DMS53 (cell line): ENCODE measurements at regions not wholly inside any gene's neighbourhood (a gene's known extent, or its start where the extent isn't known, plus 50 kb on each side); places are given as distances from the start of the nearest gene placed in this dataset.
"Not testable (repeated sequence)": the region's sequence is repeated elsewhere in the genome, so short reads cannot be mapped to it uniquely, and the experiment has no call there.

Experiments used
- DNase-seq: peaks from one replicate; lab custom pipeline; 2025; lab: John Stamatoyannopoulos, UW

DNA sequence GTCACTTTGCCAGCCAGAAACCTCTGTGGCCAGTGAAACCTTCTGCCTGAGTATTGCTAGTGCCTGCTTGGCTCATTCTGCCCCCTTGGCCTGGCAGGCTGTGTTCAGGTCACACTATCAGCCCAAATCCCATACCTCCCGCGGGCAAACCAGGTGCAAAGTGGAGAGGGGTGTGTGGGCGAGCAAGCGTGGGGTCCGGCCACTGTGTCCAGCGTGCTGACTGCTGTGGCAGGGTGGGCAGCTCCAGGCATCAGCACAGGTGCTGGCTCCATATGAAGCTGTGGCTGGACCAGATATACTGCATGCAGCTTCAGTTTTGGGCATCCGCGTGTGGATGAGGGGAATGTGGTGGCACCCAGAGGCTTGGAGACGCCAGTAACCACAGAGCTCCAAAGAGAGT is 576.5 kb upstream of the EDIL3 start:
- no peak for DNase-seq

DNA sequence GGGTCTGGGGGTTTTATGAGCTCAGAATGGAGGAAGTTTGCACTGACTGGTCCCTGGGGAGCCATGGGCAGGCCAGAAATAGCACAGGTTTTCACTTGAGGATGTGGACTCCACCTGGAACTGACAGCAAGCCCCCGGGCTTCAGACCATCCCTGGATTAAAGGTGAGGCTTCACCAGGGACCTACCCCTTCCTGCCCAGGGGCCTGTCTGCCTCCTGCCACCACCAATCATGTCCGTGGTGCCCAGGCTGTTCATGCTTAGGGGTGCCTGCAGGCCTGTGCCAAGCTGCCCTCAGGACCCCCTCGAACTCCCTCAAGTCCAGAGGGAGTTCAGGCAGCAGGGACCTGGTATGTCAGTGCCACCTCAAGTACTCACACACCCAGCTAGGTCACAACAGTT is 577.2 kb upstream of the EDIL3 start:
- DNase-seq, result peak; percentile 5

DNA sequence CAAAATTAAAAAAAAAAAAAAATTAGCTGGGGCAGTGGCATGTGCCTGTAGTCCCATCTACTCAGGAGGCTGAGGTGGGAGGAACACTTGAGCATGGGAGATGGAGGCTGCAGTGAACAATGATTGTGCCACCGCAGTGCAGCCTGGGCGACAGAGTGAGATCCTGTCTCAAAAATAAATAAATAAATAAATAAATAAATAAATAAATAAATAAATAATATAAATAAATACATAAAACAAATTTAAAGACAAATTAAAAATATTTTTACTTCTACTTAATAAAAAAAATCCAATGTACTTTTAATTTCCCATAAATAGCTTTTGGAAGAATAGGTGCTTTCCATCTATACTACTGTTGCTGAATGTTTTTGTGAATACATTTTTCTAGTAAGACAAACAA is 598.4 kb upstream of the EDIL3 start:
- no peak for DNase-seq

DNA sequence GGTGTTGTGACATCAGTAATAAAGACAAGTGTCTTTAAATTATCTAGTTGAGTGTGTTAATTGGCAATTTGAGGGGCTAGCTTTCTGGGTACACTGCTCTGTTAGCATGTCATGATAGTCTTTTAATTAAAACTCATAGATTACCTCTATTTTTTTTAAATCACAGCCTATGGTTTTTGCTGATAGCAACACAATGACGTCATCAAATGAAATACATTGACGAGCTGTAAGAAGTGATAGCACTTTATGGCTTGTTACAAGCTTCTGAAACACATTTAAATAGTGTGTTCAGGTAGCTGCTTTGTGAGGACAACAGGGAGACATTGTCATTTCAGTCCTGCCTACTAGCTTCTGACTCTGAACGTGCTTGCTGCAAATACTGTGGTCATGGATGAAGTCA is 600.5 kb upstream of the EDIL3 start:
- DNase-seq, result no peak

DNA sequence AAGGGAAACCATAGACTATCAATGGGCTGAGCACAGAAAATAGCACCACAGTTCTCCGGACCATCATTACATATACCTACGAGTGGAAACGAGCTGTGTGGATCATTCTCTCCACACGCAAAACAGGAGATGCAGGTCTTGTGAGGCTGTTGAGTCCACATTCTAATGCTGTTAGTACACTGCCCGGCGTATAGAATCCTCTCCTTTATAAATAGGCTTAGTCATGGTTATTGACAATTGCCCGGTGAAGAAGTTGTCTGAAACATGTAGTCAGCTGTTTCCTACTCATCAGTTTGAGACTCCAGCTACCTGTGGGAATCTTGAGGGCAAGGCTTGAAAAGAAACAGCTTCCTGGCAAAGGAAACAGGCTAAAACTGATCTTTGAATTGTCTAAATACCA is 602.0 kb upstream of the EDIL3 start:
- DNase-seq, result no peak

DNA sequence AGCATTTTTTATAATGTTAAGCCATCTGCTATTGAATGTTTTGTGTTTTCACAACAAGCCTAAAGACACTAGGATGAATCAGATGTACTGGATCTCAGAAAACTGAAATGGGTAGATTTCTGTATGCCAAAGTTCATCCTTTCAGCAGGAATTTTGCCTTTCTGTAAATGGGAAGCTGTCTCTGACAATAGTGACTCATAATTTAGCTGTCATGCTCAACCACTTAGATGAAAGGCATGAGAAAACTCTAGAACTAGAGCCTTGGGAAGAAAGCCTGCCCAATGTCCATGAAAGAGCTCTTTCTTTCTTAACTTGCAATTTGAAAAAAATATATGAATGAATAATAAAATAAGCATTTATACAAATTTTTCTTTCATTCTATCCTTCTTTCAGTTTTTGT is 616.0 kb upstream of the EDIL3 start:
- peak; percentile 52 for DNase-seq

DNA sequence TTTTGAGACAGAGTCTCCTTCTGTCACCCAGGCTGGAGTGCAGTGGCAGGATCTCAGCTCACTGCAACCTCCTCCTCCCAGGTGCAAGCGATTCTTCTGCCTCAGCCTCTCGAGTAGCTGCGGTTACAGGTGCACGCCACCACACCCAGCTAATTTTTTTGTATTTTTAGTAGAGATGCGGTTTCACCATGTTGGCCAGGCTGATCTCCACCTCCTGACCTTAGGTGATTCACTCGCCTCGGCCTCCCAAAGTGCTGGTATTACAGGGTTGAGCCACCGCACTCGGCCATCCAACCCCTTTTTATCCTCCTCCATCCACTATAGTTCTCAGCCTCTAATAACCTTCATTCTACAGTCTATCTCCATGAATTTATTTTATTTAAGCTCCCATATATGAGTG is 617.3 kb upstream of the EDIL3 start:
- DNase-seq, result not testable (repeated sequence)

DNA sequence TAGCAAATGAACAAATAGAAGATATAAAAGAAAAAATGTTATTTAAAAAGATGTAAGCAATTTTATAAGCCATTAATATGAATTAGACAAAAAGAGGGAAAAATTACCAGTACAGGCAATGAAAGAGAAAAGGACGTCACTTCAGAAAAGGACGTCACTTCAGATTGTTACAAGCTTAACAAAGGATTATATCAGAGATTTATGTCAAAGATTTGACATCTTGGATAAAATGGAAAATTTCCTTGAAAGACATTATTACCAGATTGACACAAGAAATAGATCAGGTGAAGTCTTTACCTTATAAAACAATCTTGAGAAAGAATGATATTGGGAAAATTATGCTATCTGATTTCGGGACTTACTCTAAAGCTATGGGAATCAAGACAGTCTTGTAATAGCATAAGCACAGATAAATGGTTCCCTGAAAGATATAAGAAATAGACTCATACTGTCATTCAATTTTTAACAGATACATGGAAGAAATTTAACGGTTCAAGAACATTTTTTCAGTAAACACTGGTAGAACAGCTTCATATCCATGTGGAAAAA is 625.4 kb upstream of the EDIL3 start:
- DNase-seq, result no peak

DNA sequence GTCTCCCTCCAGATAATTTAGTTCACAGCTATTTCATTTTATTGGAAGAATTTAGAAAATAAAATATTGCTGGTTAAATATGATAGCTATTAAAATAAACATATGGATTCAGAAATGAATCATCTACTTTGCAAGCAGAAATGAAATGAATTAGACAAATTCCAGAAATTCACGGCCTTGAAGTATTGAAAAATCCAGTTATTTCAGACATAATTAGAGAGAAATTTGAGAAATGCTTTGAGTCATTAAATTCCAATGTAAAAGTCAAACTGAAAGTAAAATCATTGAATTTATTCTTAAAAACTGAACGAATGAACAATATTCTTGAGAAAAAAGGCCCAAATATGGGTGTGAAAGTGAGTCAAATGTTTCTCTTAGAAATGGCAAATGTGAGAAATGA is 632.6 kb upstream of the EDIL3 start:
- DNase-seq, result no peak

DNA sequence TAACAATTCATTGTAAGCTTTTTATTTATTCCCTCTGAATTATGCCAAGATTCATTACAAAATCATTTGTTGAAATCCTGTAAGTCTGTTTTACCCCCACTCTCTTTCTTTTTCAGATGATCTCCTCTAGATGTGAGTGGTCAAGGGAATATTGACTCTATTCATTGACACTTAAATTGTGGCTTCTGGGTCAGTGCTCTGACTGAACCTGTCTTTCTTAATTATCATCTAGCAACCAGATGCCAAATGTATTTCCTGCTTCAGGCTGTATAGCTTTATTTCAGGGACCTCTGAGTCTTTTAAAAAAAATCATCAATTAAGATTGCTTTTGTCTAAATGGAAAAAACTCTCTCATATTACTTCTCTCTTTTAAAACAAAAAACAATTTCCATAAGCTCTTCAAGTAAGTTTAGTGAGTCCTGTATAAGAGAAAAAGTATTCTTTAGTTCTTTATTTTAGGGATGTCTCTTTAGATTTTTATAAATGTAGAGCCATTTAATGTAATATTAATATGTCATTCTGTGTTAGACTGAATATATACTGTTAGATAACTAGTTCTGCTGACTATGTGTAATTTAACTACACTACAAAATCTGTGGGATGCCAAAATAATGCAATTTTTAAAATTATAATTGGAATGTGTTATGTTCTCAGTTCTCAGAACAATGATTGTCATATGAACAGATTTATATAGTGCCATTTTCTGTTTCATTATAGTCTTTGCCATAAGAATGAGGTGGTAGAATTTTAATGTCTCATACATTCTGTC is 645.8 kb upstream of the EDIL3 start:
- no peak for DNase-seq

DNA sequence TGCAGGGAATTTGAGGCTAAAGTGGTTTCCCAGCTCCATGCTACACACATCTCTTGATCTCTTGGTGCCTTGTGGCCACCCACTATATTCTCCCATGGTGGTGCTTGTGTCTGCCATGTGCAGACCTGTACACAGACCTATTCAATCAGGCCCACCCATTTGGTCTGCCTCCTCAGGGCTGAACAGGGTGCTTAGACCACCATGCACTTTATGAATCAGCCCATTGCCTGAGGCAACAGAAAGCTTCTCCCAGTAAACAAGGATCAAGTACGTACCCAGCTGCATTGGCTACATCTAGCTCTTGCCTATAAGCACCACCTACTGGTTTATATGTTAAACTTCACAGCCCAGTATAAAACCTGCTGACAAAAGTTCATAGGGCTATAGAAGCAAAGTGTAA is 664.3 kb upstream of the EDIL3 start:
- DNase-seq, result peak; percentile 70

DNA sequence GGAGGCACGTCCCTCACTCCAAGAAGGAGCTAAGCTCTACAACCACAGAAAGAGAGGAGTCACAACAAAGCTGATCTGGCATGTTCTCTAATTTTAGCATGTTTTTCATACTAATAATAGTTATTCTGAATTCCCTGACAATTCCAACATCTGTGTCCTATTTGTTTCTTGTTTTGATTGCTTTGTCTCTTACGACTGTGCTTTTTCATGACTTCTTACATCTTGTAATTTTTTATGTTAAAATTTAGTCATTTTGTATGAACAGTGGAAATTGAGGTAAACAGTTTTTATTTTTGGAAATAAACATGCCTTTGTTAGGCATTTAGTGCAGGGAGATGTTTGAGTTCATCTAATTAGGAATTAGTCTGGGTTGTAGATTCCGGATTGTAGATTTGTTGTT is 668.1 kb upstream of the EDIL3 start:
- no peak for DNase-seq

DNA sequence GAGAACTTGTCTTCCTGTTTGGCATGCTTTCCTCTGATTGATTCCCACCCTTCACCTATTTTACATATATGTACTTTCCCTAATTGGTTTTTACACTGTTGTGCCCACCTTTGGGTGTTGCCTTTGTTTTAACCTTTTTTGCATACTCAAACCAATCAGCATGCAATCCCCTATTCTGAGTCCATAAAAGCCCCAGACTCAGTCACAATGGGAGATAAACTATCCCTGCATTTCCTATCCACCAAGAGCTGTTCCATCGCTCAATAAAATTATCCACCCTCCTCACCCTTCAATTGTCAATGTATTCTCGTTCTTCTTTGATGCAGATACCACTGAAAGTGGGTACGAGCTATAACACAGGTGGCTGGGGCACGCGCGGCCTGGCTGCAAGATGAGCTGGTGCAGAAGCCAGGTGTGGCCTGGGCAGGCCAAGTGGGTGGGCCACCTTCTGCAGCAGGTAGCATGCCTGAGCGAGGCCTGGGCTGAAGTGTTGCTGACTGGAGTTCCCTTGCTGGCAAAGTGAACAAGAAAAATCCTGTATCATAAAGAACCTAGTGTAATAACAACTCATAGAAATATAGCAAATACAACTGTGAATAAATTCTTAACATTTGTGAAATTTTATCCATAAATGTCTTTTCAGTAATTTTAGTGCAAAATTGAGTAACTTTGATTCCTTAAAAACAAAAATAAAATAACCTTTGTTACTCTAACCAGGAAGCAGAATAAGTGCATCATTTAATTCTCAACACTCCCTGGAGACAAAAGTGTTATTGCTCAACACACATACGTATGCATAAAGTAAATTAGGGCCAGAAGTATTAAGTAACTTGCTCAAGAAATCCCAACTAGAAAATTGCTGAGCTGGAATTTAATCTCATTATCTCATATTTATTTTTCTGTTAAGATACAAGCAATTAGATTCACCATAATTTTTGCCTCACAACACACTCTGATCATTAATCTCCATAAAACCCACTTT is 685.3 kb upstream of the EDIL3 start:
- DNase-seq, result no peak

DNA sequence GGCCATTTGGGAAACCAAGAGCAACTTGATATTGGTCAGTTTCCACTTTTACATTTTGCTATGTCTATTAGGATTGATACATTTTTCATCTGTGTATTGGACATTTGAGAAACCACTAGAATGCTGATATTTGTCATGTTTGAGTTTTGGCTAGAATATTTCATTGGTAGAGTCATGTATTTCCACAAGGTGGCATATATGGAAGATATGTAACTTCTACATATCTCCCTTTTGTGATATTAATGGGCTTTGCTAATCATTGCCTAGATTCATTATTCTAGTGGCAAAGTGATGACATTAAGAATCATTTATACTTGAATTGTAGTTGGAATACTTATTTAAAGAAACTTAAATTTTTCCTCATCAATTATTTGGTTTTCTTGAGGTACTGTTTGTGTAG is 692.9 kb upstream of the EDIL3 start:
- DNase-seq, result peak; percentile 4

DNA sequence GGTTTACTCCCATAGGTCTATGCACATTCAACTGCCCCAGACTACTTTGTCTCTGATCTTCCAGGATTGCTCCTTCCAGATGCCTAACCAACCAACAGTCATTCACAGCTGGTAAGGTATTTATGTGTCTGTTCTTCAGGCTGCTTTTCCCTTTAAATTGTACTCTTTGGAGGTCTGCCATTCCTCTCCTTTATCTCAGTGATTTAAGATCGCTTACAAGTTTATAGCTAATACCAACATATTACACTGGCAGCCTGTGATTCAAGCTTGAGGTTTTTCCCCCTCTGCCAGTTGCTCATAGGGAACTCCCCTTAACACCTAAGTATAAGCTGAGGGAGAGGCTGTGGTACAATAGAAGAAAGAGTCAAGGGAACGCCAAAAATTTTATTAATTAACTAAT is 711.7 kb upstream of the EDIL3 start:
- DNase-seq, result no peak

DNA sequence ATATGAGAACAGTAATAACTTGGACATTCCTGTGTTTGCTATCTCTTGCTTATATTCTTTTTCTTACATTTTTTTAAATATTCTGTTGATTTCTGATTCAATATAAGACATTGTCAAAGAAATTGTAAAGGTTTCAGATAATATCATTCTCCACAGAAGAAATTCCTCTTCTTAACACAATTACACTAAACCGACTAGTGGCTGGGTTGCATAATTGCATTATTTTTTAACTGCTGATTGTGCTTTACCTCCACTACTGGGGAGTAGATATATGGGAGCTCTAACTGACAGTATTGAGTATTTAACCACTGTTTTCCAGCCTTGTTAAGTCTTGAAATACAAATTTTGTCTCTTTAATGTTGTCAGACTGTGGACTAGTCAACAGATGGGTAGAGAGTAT is 723.8 kb upstream of the EDIL3 start:
- peak; percentile 26 for DNase-seq

DNA sequence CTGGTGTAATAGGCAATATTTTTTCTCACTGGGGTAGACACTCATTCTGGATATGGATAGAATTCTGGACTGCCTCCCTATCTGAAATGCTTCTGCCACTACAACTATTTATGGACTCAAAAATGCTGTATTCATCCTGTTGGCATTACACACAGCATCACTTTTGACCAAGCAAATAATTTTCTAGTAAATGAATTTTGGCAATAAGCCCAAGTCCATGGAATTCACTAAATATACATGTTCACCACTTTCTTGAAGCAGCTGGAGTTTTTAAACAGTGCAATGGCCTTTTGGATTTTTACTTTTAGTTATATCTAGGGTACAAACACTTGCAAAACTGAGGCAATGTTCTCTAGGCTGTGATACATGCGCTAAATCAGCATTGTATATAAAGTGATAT is 724.9 kb upstream of the EDIL3 start:
- DNase-seq, result no peak

DNA sequence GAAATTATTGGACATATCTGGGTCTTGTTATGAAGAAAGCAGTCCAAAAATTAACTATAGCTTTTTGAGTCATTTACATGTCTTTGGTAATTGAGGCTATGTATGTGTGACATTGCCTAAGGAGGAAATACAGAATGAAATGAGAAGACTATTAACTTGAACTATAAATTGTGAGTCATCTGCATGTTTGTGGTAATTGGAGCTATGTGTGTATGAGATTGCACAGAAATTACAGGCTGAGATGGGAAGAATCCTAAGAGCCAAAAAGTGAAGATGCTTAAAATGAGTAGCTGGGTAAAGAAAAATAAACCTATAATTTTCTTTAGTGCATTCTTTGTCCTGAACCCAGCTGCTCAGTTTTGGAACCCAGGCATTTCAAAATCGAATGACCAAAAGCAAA is 747.6 kb upstream of the EDIL3 start:
- DNase-seq, result no peak

DNA sequence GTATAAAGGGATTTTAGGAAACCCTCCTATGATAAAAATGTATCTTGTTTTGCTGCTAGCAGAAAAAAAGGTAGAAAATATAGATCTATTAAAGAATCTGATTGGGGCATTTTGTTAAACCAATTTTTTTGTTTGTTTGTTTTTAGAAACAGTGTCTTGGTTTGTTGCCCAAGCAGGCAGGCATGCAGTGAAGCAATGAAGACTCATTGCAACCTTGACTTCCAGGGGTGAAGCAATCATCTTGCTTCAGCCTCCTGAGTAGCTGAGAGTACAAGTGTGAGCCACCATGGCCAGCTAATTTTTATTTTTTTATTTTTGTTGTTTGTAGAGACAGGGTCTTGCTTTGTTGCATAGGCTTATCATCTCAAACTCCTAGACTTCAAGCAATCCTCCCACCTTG is 755.8 kb upstream of the EDIL3 start:
- DNase-seq, result no peak

DNA sequence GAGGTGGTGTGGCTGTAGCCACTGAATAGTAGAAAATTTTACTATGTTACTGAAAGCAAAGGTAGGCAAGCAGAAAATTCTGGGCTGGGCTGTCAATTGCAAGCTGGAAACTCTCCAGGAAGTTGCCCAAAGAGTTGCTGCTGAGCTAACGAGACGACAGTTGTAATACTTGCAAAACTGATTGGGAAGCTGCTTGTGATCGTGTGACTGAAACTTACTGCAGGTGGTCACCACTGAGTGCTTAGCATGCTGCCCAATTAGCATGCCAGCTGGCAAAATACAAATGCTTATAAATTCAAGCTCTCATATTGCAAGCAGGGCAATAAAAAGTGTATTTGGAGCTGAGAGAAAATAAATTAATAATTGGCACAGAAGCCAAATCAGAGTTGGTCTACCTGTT is 758.5 kb upstream of the EDIL3 start:
- no peak for DNase-seq

DNA sequence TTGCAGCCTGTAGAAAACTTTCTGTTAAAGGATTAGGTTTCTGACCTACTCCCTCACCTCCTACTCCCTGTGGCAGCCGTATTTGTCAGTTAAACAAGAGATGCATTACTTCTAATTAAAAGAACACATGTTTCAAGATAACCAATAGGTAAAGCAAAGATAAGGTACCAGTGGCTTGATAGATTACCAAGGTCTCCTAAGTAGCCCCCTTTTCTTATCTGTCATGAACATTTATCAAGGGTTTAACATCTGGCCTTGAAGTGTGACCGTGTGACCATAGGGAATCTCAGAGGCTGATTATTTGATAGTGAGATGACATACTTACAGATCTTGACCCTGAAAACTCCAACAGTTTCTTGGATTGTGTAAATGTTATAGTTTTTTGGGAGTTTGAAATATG is 764.0 kb upstream of the EDIL3 start:
- DNase-seq, result no peak

DNA sequence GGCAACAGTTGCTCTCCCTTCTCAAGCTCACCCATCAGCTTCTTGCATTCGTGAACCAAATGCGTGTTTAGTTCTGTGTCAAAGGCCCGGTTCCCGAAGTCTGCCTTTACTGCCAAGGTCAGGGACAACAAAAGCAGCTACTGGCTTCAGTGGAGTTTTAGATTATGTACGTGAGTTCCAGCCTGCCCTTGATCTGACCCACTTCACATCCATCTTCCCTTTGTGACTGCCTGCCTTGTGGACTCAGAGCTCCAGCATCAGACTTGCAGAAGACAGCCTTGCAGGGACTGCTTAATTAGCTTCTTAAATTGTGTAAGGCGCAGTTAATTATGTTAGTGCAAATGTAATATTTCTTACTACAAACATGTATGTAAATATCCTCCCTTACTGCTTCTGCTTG is 774.7 kb upstream of the EDIL3 start:
- DNase-seq, result no peak

DNA sequence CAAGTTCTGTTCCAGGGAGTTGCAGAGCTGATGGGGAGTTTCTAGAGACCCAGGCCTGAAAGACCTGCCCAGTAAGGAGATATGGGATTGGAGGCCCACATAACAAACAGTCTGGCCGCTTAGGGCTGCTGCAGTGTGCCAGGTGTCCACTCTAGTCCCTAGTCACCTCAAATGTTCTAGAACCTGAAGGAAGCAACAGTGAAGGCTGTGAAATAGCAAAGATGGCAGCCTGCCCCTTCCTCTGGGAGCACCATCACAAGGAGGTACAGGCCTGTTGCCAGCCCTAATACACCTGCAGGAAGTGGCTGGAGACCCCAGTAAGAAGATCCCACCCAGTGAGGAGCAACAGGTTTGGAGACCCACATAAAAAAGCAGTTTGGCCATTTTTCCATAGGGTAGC is 783.8 kb upstream of the EDIL3 start:
- no peak for DNase-seq
